Loucy (cell line): ENCODE measurements at regions not wholly inside any gene's neighbourhood (a gene's known extent, or its start where the extent isn't known, plus 50 kb on each side); places are given as distances from the start of the nearest gene placed in this dataset.

Experiments used
- H2AFZ ChIP-seq: fragments of 200-600 bp; sonication (generic); 2 replicates; pipeline ENCODE4 v1.6.0; 2016; ENCODE audit warnings: antibody characterized with exemption, mild to moderate bottlenecking, low read length, moderate library complexity
- H3F3A ChIP-seq: fragments of 200-600 bp; 2 replicates; pipeline ENCODE4 v1.6.0; 2016; ENCODE audit warnings: antibody characterized with exemption, low read depth, mild to moderate bottlenecking
- H3K27me3 ChIP-seq: fragments of 200-600 bp; sonication (generic); 2 replicates; pipeline ENCODE4 v1.6.1; 2014; ENCODE audit warnings: low read length, mild to moderate bottlenecking; ENCODE audit not compliant: insufficient read depth, poor library complexity, severe bottlenecking
- H3K36me3 ChIP-seq: fragments of 200-600 bp; sonication (generic); 2 replicates; pipeline ENCODE4 v1.6.1; 2016; ENCODE audit warnings: low read length; ENCODE audit not compliant: insufficient read depth
- H3K4me1 ChIP-seq: fragments of 200-600 bp; sonication (generic); 2 replicates; pipeline ENCODE4 v1.5.1; 2014; ENCODE audit warnings: low read length, mild to moderate bottlenecking; ENCODE audit not compliant: insufficient read depth, poor library complexity, severe bottlenecking
- H3K4me2 ChIP-seq: fragments of 200-600 bp; sonication (generic); 2 replicates; pipeline ENCODE4 v1.6.0; 2014; ENCODE audit warnings: antibody characterized with exemption, low read length, low read depth, mild to moderate bottlenecking; ENCODE audit not compliant: poor library complexity, severe bottlenecking
- H3K4me3 ChIP-seq: fragments of 200-600 bp; sonication (generic); 2 replicates; pipeline ENCODE4 v1.5.1; 2014; ENCODE audit warnings: low read length, mild to moderate bottlenecking, mixed read lengths; ENCODE audit not compliant: poor library complexity, severe bottlenecking
- H3K79me2 ChIP-seq: fragments of 200-600 bp; sonication (generic); 2 replicates; pipeline ENCODE4 v1.6.1; 2014; ENCODE audit warnings: low read length; ENCODE audit not compliant: insufficient read depth
- H3K9ac ChIP-seq: fragments of 200-600 bp; sonication (generic); 2 replicates; pipeline ENCODE4 v1.6.0; 2014; ENCODE audit warnings: mild to moderate bottlenecking, low read depth, low read length, moderate library complexity; ENCODE audit not compliant: poor library complexity, severe bottlenecking
- H3K9me2 ChIP-seq: fragments of 200-600 bp; sonication (generic); replicated peaks from 2 replicates; pipeline ENCODE4 v1.6.1; 2016; ENCODE audit warnings: low read depth, low read length, mixed read lengths
- H3K9me3 ChIP-seq: fragments of 200-600 bp; sonication (generic); 2 replicates; pipeline ENCODE4 v1.6.1; 2014; ENCODE audit warnings: mild to moderate bottlenecking, antibody characterized with exemption, low read length, low read depth; ENCODE audit not compliant: insufficient read depth
- H4K20me1 ChIP-seq: fragments of 200-600 bp; sonication (generic); 2 replicates; pipeline ENCODE4 v1.6.0; 2014; ENCODE audit warnings: antibody characterized with exemption, low read length, mild to moderate bottlenecking; ENCODE audit not compliant: insufficient read depth, poor library complexity, severe bottlenecking
- EZH2phosphoT487 ChIP-seq: fragments of 200-600 bp; IDR thresholded peaks from 2 replicates; pipeline ENCODE4 v1.6.1; 2018; ENCODE audit warnings: antibody characterized with exemption, mild to moderate bottlenecking, moderate library complexity, borderline replicate concordance
- TF ChIP-seq, protein P1 (sequence below): fragments of 200-600 bp; sonication (generic); conservative IDR thresholded peaks from 2 replicates; pipeline ENCODE4 v1.5.1; 2014; ENCODE audit warnings: mild to moderate bottlenecking, antibody characterized with exemption, low read length

GRCh38 chr1:98276514-98276913, 355.7 kb upstream of the DPYD start:
- Histone ChIP-seq H3K9me3 (no peaks in the 10 kb centered on the region), H3K4me2 (no peak overlapping the region), H3K9me2 (no peaks in the 10 kb centered on the region), H3K79me2 (no peaks in the 10 kb centered on the region), H3F3A (no peaks in the 10 kb centered on the region), H3K36me3 (no peaks in the 10 kb centered on the region), H3K4me1 (no peaks in the 10 kb centered on the region), H3K4me3 (no peak overlapping the region), H3K27me3 (no peaks in the 10 kb centered on the region), H4K20me1 (no peaks in the 10 kb centered on the region), H2AFZ (no peak overlapping the region), H3K9ac (no peak overlapping the region)
- TF ChIP-seq, protein P1, sequence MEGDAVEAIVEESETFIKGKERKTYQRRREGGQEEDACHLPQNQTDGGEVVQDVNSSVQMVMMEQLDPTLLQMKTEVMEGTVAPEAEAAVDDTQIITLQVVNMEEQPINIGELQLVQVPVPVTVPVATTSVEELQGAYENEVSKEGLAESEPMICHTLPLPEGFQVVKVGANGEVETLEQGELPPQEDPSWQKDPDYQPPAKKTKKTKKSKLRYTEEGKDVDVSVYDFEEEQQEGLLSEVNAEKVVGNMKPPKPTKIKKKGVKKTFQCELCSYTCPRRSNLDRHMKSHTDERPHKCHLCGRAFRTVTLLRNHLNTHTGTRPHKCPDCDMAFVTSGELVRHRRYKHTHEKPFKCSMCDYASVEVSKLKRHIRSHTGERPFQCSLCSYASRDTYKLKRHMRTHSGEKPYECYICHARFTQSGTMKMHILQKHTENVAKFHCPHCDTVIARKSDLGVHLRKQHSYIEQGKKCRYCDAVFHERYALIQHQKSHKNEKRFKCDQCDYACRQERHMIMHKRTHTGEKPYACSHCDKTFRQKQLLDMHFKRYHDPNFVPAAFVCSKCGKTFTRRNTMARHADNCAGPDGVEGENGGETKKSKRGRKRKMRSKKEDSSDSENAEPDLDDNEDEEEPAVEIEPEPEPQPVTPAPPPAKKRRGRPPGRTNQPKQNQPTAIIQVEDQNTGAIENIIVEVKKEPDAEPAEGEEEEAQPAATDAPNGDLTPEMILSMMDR = no peak
- no peak for TF ChIP-seq EZH2phosphoT487

- no peaks in the 10 kb centered on the region for H3K79me2 ChIP-seq
- no peak overlapping the region for H3K4me2 ChIP-seq
- H3K9ac ChIP-seq = no peak overlapping the region
- no peak overlapping the region for H3K4me3 ChIP-seq
- no peaks in the 10 kb centered on the region for H3K9me2 ChIP-seq
- H3K27me3 ChIP-seq = no peaks in the 10 kb centered on the region
- H4K20me1 ChIP-seq = no peaks in the 10 kb centered on the region
- no peaks in the 10 kb centered on the region for H3K4me1 ChIP-seq
- H3K9me3 ChIP-seq = no peaks in the 10 kb centered on the region
- H2AFZ ChIP-seq = no peak overlapping the region
- H3F3A ChIP-seq = no peaks in the 10 kb centered on the region
- no peaks in the 10 kb centered on the region for H3K36me3 ChIP-seq
- TF ChIP-seq, protein P1 = no peak
These were observed 347.5 kb upstream of the DPYD start for GRCh38 chr1:98268316-98268715.

DNA sequence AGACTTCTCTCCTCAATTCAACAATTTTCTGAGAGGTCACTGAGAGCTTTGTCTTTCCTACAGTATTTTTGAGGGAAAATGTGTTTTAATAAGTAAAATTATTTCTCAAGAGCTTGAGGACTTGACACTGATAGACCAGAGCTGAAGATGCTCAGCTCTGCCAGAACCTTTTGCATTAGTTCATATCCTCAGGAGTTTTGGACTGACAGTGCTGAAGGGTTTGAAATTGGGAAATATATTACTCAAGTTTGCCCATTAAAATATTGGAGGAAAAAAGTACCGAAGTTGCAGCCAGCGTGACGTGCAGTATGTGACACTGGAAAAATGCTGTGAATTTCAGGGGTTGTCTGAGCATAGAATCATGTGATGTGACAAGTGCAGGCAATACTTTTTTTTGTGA, 346.6 kb upstream of the DPYD start:
- Histone ChIP-seq H4K20me1 (no peaks in the 10 kb centered on the region), H3K9ac (no peak overlapping the region), H3K4me1 (no peaks in the 10 kb centered on the region), H3K9me2 (no peaks in the 10 kb centered on the region), H3K4me3 (no peak overlapping the region), H3K27me3 (no peaks in the 10 kb centered on the region), H3K36me3 (no peaks in the 10 kb centered on the region), H3F3A (no peaks in the 10 kb centered on the region), H3K4me2 (no peak overlapping the region), H3K9me3 (no peaks in the 10 kb centered on the region), H3K79me2 (no peaks in the 10 kb centered on the region), H2AFZ (no peak overlapping the region)
- no peak for TF ChIP-seq EZH2phosphoT487
- TF ChIP-seq, protein P1 = no peak
